ENCODE measurements at regions not wholly inside any gene's neighbourhood (a gene's known extent, or its start where the extent isn't known, plus 50 kb on each side); places are given as distances from the start of the nearest gene placed in this dataset.

GRCh38 chr5:171597946-171598640 is 178.6 kb downstream of the FGF18 start:
- H3K27me3 ChIP-seq: no peaks in the 10 kb centered on the region
- ATAC-seq (ENCODE audit: low FRiP score in 2 of 2) (no peak), DNase-seq (no peak)
- TF ChIP-seq POLR2AphosphoS5 (IDR thresholded peaks at IDR 0.05) (no peak), CTCF (IDR thresholded peaks at IDR 0.05) (no peak), POLR2A (IDR thresholded peaks at IDR 0.05) (no peak), EP300 (IDR thresholded peaks at IDR 0.05) (no peak)
- H3K36me3 ChIP-seq: no peaks in the 10 kb centered on the region
- H3K9me3 ChIP-seq: no peaks in the 10 kb centered on the region
- 85% methylated on average over 6 of the region's 6 CpGs for WGBS, 2 donors
- peaks cover 9 to 27% (median 16%) of the 10 kb centered on the region in 4 donors for H3K4me1 ChIP-seq
- H3K4me3 ChIP-seq: no peak overlapping the region
- no peak overlapping the region for H3K27ac ChIP-seq

- Histone ChIP-seq H3K9me3 (no peaks in the 10 kb centered on the region), H3K4me1 (peaks cover 9 to 27% (median 16%) of the 10 kb centered on the region in 4 donors), H3K36me3 (no peaks in the 10 kb centered on the region), H3K4me3 (no peak overlapping the region), H3K27me3 (no peaks in the 10 kb centered on the region), H3K27ac (no peak overlapping the region)
- TF ChIP-seq POLR2AphosphoS5 (IDR thresholded peaks at IDR 0.05) (no peak), POLR2A (IDR thresholded peaks at IDR 0.05) (no peak), CTCF (IDR thresholded peaks at IDR 0.05) (no peak), EP300 (IDR thresholded peaks at IDR 0.05) (no peak)
- 87 to 89% methylated on average over 7 of the region's 7 CpGs for WGBS, 2 donors
- no peak for DNase-seq
- no peak for ATAC-seq (ENCODE audit: low FRiP score in 2 of 2)
Measured at GRCh38 chr5:171598641-171599152, 179.2 kb downstream of the FGF18 start.

- Histone ChIP-seq H3K36me3 (no peaks in the 10 kb centered on the region), H3K4me3 (no peak overlapping the region), H3K27ac (no peak overlapping the region), H3K9me3 (no peaks in the 10 kb centered on the region), H3K4me1 (peaks cover 9 to 27% (median 16%) of the 10 kb centered on the region in 4 donors), H3K27me3 (no peaks in the 10 kb centered on the region)
- 66 to 69% methylated on average over 6 to 10 of the region's 10 CpGs for WGBS, 2 donors
- no peak for TF ChIP-seq POLR2AphosphoS5 (IDR thresholded peaks at IDR 0.05)
- TF ChIP-seq EP300 (IDR thresholded peaks at IDR 0.05): no peak
- no peak for TF ChIP-seq CTCF (IDR thresholded peaks at IDR 0.05)
- no peak for TF ChIP-seq POLR2A (IDR thresholded peaks at IDR 0.05)
- DNase-seq: no peak
- no peak for ATAC-seq (ENCODE audit: low FRiP score in 2 of 2)
Measured at GRCh38 chr5:171599411-171599810, 180.0 kb downstream of the FGF18 start.

GRCh38 chr5:171599957-171600612 is 180.6 kb downstream of the FGF18 start:
- Histone ChIP-seq H3K4me1 (peaks cover 9 to 27% (median 16%) of the 10 kb centered on the region in 4 donors), H3K27me3 (no peaks in the 10 kb centered on the region), H3K27ac (no peak overlapping the region), H3K9me3 (no peaks in the 10 kb centered on the region), H3K36me3 (no peaks in the 10 kb centered on the region), H3K4me3 (no peak overlapping the region)
- no peak for DNase-seq
- ATAC-seq (ENCODE audit: low FRiP score in 2 of 2): no peak
- whole genome bisulfite sequencing, 2 donors: 87 to 88% methylated on average over 6 to 7 of the region's 7 CpGs
- TF ChIP-seq POLR2A (IDR thresholded peaks at IDR 0.05): no peak
- TF ChIP-seq POLR2AphosphoS5 (IDR thresholded peaks at IDR 0.05): no peak
- no peak for TF ChIP-seq CTCF (IDR thresholded peaks at IDR 0.05)
- TF ChIP-seq EP300 (IDR thresholded peaks at IDR 0.05): no peak
